Cardiac fibroblast (primary cell): ENCODE measurements at regions not wholly inside any gene's neighbourhood (a gene's known extent, or its start where the extent isn't known, plus 50 kb on each side); places are given as distances from the start of the nearest gene placed in this dataset.

Experiments
- DNase-seq, 2 donors: peaks; one replicate each; pipeline versions ENCODE4 v3.0.0 to v3.0.0-alpha.2; 2010; ENCODE audit warnings: low read depth in 2 of 2
- H3K4me3 ChIP-seq, 2 donors: replicated peaks in 1 of 2; 1 replicate in 1 of 2; 2 replicates in 1 of 2; pipeline ENCODE4 v1.5.1; 2011; ENCODE audit warnings: low read depth in 2 of 2, low read length in 2 of 2, mild to moderate bottlenecking in 2 of 2, moderate library complexity in 1 of 2
- TF ChIP-seq, protein P1 (sequence below): IDR thresholded peaks from one replicate; pipeline ENCODE4 v1.5.1; 2011; ENCODE audit warnings: low read depth, mild to moderate bottlenecking, low read length, inconsistent platforms

DNA sequence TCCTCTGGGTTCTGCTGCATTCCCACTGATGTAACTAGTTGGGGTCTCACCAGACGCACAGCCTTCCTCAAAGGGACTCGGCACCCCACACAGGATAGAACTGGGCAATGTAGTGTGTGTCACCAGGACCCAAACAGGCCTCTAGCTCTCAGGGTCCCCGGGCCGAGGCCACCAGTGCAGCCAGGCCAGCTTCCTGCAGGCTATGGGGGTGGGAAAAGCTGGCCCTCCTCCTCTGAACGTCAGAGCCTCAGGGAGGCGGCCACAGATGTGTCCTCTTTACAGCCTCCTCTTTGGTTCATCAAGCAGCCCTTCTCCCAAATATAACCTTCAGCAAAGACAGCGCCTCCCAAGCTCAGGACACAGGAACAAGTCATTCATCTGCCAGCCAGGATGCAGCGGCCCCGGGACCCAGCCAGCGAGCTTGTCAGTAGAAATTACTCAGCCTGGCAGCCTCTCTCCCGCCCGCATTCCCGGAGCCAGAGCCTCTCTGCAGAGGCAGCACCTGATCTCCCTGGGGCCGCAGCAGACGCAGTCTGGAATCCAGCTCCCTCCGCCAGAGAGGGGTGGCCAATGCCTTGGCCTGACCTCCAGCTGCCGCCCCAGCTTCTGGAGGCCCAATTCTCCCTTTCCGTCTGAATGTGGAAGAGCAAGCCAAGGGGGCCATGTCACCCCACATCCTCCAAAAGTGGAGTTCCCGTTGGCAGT is 288.5 kb downstream of the FBXW7 start:
- H3K4me3 ChIP-seq, result no peak overlapping the region
- TF ChIP-seq, protein P1, sequence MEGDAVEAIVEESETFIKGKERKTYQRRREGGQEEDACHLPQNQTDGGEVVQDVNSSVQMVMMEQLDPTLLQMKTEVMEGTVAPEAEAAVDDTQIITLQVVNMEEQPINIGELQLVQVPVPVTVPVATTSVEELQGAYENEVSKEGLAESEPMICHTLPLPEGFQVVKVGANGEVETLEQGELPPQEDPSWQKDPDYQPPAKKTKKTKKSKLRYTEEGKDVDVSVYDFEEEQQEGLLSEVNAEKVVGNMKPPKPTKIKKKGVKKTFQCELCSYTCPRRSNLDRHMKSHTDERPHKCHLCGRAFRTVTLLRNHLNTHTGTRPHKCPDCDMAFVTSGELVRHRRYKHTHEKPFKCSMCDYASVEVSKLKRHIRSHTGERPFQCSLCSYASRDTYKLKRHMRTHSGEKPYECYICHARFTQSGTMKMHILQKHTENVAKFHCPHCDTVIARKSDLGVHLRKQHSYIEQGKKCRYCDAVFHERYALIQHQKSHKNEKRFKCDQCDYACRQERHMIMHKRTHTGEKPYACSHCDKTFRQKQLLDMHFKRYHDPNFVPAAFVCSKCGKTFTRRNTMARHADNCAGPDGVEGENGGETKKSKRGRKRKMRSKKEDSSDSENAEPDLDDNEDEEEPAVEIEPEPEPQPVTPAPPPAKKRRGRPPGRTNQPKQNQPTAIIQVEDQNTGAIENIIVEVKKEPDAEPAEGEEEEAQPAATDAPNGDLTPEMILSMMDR, result no peak
- DNase-seq, result no peak

DNA sequence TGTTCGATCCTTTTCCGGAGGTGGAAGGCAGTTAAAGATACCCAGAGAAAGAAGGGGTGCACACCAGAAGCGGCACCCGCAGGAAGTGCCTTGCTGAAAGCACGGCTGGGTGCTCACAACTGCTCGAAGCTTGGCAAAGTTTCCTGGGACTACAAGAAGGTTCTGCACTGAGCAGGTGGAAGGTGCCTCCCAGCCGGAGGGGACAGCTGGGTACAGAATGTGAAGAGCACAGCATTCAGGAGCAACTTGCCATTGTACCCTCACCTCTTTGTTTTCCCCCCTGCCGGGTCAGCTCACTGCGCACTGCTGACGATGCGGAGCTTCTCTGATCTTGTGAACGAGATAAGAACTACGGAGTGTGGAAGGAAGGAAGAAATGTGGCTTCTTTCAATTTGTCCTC is 289.2 kb downstream of the FBXW7 start:
- no peak for DNase-seq
- TF ChIP-seq, protein P1, result no peak
- H3K4me3 ChIP-seq, result no peak overlapping the region

DNA sequence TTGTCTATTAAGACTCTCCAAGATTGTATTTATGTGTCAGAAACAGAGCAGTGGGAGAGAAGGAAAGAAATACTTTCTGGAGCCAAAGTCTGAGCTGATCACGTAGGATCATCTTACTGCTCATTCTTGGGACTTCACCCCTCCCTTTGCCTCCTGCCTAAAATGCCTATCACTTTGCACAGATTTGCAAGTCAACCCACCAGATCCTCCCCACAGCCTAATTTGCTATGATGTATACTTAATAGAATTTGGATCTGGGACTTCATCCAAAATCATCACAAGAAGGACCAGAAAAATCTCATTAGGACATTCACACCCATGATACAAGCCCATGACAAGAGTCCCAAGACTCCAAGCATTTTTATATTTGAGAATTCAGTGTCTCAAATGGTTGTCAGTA is 290.2 kb downstream of the FBXW7 start:
- DNase-seq, result no peak
- no peak overlapping the region for H3K4me3 ChIP-seq
- TF ChIP-seq, protein P1, result no peak

DNA sequence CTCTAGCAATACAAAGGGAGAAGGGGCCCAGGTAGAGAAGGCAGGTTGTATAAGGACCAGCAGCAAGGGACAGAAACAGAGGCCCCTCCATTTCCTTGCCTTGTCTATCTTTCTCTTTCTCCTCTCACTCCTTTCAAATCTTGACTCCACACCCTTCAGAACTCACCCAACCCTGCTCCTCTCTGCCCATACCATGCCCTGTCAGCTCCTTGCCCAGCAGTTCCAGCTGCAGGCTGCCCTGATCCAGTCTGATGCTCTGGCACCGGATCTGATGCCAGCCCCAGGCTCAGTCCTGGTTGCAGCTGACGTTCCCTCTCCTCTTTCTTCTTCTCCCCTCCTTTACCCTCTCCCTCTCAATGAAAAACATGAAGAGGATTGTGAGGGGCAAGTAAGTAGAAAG is 291.2 kb downstream of the FBXW7 start:
- TF ChIP-seq, protein P1, result no peak
- DNase-seq, result no peak
- H3K4me3 ChIP-seq, result no peak overlapping the region

DNA sequence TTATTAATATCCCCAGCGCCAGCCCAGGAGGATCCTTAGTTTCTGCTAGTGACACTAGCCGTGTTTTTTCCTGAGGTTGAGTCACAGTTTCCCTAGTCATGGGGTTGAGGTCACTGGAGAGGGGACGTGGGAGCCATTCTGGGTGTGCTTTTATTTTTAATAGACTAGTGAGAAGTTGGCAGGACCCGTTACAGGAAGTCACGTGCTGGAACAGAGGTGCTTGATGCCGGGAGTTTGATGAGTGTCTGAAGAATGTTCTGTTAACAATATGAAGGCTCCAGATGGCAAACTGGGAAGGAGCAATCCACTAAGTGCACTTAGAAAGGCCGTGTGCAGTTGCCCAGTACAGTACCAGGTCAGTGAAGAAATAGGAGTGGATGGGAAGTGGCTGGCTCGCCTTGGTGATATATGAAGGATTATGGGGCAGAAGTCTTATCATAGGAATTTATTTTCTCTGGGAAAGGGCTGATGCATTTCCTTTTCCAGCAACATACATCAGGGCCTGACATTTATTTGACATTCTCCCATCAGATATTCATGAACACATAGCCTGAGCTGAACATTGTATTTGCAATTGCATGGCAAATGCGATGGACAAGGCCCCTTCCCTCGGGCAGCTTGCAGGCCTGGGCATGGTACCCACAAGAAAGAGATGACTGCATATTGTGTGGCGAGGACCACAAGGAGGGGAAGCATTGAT is 291.8 kb downstream of the FBXW7 start:
- peak; percentile 52 to 57 for DNase-seq
- no peak overlapping the region for H3K4me3 ChIP-seq
- TF ChIP-seq, protein P1, result no peak

DNA sequence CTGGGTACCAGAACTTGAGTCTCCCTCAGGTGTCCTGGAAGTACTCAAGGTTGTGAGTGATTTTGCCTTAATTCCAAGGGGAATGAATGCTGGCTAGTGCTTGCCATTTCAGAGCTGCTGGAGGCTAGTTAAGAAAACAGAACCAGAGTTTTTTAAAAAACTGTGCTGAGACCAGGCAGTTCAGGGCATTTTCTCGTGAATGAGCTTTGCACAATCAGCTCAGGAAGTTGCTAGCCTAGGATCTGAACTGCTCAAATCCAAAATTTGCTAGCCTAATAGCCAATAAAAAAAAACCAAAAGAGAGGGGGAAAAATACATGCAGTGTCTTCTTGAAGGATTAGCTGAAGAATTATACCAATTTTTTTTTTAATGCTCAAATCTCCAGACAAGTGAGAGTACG is 292.7 kb downstream of the FBXW7 start:
- H3K4me3 ChIP-seq, result no peak overlapping the region
- DNase-seq, result no peak
- TF ChIP-seq, protein P1, result no peak
